Inferior parietal cortex (tissue), 1 donor: ENCODE measurements at regions not wholly inside any gene's neighbourhood (a gene's known extent, or its start where the extent isn't known, plus 50 kb on each side); places are given as distances from the start of the nearest gene placed in this dataset.
"Not testable (repeated sequence)": the region's sequence is repeated elsewhere in the genome, so short reads cannot be mapped to it uniquely, and the experiment has no call there.

Experiments
- DNase-seq: peaks from one replicate; pipeline ENCODE4 v3.0.0-alpha.2; 2016; ENCODE audit errors: extremely low spot score

- no peak for DNase-seq
These were observed 75.7 kb downstream of the C18orf54 start for GRCh38 chr18:54433368-54433767.

- DNase-seq = no peak
These were observed 76.2 kb downstream of the C18orf54 start for GRCh38 chr18:54433857-54434256.

- DNase-seq = no peak
These were observed 76.7 kb downstream of the C18orf54 start for GRCh38 chr18:54434453-54434852.

- no peak for DNase-seq
These were observed 78.8 kb downstream of the C18orf54 start for GRCh38 chr18:54436501-54436900.

GRCh38 chr18:54440292-54440691, 82.6 kb downstream of the C18orf54 start:
- no peak for DNase-seq

GRCh38 chr18:54444319-54444914, 86.7 kb downstream of the C18orf54 start:
- peak; percentile 69 for DNase-seq

- no peak for DNase-seq
These were observed 96.3 kb downstream of the C18orf54 start for GRCh38 chr18:54453996-54454395.

GRCh38 chr18:54465502-54465901, 107.8 kb downstream of the C18orf54 start:
- no peak for DNase-seq

- no peak for DNase-seq
These were observed 108.7 kb downstream of the C18orf54 start for GRCh38 chr18:54466248-54467005.

GRCh38 chr18:54479365-54479764, 111.7 kb upstream of the DYNAP start:
- no peak for DNase-seq

- DNase-seq = no peak
These were observed 110.4 kb upstream of the DYNAP start for GRCh38 chr18:54480616-54481015.

GRCh38 chr18:54502451-54502850, 88.6 kb upstream of the DYNAP start:
- DNase-seq = not testable (repeated sequence)

GRCh38 chr18:54503131-54503894, 87.7 kb upstream of the DYNAP start:
- no peak for DNase-seq

- DNase-seq = no peak
These were observed 84.4 kb upstream of the DYNAP start for GRCh38 chr18:54506516-54507261.

GRCh38 chr18:54509793-54510192, 81.3 kb upstream of the DYNAP start:
- no peak for DNase-seq

GRCh38 chr18:54515149-54515548, 75.9 kb upstream of the DYNAP start:
- no peak for DNase-seq

- no peak for DNase-seq
These were observed 73.5 kb upstream of the DYNAP start for GRCh38 chr18:54517521-54517920.

GRCh38 chr18:54521846-54522245, 69.2 kb upstream of the DYNAP start:
- DNase-seq = no peak

- no peak for DNase-seq
These were observed 62.1 kb upstream of the DYNAP start for GRCh38 chr18:54528942-54529376.

GRCh38 chr18:54529444-54529843, 61.6 kb upstream of the DYNAP start:
- DNase-seq = no peak

GRCh38 chr18:54530285-54530684, 60.8 kb upstream of the DYNAP start:
- no peak for DNase-seq
